ENCODE measurements at regions not wholly inside any gene's neighbourhood (a gene's known extent, or its start where the extent isn't known, plus 50 kb on each side); places are given as distances from the start of the nearest gene placed in this dataset.

DNA sequence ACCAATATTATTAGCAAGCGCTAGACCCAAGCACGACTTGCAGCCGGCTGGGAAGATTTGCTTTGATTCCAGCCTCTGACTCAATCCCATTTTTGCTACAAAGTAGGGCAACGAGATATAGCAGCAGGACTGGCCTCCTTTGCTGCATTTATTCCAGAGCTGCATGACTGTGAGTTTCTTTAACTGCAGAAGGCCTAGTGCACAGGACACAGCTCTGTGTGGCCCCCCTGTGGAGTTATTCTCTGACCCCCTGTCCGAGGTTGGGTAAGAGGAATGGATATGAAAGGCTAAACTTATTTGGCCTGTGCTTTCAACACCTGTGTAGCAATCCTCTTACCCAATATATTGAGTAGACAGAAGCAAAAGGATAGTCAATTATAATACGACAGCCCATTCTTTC, 133.3 kb upstream of the SPTLC3 start:
- Histone ChIP-seq H3K4me1 (ENCODE audit: control insufficient read depth, insufficient read depth, low read length) (no peaks in the 10 kb centered on the region), H3K9me3 (ENCODE audit: control insufficient read depth, insufficient read depth, low read depth, low read length) (no peaks in the 10 kb centered on the region), H3K36me3 (ENCODE audit: control insufficient read depth in 2 of 2, insufficient read depth in 1 of 2, low read length in 2 of 2) (no peaks in the 10 kb centered on the region), H3K4me3 (ENCODE audit: low read depth, low read length) (no peak overlapping the region), H3K27ac (ENCODE audit: extremely low read depth, low read depth, low read length) (no peak overlapping the region)
- TF ChIP-seq, protein P1, sequence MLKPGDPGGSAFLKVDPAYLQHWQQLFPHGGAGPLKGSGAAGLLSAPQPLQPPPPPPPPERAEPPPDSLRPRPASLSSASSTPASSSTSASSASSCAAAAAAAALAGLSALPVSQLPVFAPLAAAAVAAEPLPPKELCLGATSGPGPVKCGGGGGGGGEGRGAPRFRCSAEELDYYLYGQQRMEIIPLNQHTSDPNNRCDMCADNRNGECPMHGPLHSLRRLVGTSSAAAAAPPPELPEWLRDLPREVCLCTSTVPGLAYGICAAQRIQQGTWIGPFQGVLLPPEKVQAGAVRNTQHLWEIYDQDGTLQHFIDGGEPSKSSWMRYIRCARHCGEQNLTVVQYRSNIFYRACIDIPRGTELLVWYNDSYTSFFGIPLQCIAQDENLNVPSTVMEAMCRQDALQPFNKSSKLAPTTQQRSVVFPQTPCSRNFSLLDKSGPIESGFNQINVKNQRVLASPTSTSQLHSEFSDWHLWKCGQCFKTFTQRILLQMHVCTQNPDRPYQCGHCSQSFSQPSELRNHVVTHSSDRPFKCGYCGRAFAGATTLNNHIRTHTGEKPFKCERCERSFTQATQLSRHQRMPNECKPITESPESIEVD (tag by site-specific recombination; IDR thresholded peaks at IDR 0.05), result no peak
- TF ChIP-seq ZSCAN23 (tag by site-specific recombination; IDR thresholded peaks at IDR 0.05) (no peak), ZNF302 (tag by site-specific recombination; IDR thresholded peaks at IDR 0.05; ENCODE audit: low read depth) (no peak)
- ChIA-PET POLR2A (no interaction called here), CTCF (interaction anchor here (0.5 to 0.7 kb wide), 2 partner anchors 945 to 1216 kb away, joined by 4 to 5 read pairs; no protein-coding TSS in a partner anchor)

DNA sequence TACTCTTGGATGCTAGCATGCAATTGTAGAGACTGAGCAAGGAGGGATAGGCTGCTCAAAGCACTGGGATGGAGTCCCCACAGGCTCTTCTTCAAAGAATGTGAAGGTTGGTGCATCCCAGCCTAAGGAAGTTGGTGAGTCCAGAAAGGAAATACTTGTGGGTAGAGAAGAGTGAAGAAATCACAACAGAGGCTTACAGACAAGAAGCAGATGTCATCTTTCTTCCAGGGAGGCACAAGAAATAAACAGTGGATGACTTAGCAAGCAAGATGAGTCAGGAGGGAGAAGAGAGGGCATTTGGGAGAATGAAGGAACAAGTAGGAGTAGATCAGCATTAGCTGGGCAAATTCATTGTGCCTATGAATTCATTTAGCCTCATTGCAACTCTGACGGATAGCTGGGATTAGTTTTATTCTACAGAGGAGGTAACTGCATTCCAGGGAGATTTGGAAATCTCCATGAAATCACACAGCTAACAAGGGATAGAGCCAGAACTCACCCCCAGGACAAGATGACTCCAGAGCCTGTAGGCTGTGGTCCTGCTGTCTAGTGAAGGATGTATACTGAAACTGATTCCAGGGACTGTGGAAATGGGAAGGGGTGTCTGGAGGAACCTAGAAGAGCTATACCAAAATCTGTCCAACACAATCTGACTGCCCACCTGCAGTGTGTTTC, 125.8 kb upstream of the SPTLC3 start:
- POLR2A ChIA-PET, result no interaction called here
- Histone ChIP-seq H3K4me1 (ENCODE audit: control insufficient read depth, insufficient read depth, low read length) (no peaks in the 10 kb centered on the region), H3K9me3 (ENCODE audit: control insufficient read depth, insufficient read depth, low read depth, low read length) (no peaks in the 10 kb centered on the region), H3K36me3 (ENCODE audit: control insufficient read depth in 2 of 2, insufficient read depth in 1 of 2, low read length in 2 of 2) (no peaks in the 10 kb centered on the region), H3K27ac (ENCODE audit: extremely low read depth, low read depth, low read length) (no peak overlapping the region), H3K4me3 (ENCODE audit: low read depth, low read length) (no peak overlapping the region)
- CTCF ChIA-PET, result no interaction called here
- TF ChIP-seq ZNF585B (tag by site-specific recombination; IDR thresholded peaks at IDR 0.05) (no peak), ZNF629 (tag by site-specific recombination; IDR thresholded peaks at IDR 0.05) (no peak)
- TF ChIP-seq, protein P2, sequence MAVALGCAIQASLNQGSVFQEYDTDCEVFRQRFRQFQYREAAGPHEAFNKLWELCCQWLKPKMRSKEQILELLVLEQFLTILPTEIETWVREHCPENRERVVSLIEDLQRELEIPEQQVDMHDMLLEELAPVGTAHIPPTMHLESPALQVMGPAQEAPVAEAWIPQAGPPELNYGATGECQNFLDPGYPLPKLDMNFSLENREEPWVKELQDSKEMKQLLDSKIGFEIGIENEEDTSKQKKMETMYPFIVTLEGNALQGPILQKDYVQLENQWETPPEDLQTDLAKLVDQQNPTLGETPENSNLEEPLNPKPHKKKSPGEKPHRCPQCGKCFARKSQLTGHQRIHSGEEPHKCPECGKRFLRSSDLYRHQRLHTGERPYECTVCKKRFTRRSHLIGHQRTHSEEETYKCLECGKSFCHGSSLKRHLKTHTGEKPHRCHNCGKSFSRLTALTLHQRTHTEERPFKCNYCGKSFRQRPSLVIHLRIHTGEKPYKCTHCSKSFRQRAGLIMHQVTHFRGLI (tag by site-specific recombination; IDR thresholded peaks at IDR 0.05), result no peak

DNA sequence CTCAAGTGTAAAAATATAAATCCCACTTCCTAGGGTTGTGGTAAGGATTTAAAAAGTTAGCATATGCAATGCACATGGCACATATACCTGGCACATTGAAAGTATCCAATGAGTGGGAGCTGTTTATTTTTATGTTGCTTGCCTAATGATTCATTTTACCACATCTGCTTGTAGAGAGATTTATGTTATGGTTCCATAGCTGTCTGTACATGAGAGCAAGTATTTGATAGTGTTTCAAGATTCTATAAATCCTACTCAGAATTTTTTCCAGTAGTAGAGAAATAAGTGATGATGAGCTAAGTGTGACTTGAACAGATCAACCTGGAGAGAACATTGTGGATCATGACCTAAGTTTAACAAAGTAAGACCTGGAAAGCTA, 125.3 kb upstream of the SPTLC3 start:
- Histone ChIP-seq H3K4me1 (ENCODE audit: control insufficient read depth, insufficient read depth, low read length) (no peaks in the 10 kb centered on the region), H3K36me3 (ENCODE audit: control insufficient read depth in 2 of 2, insufficient read depth in 1 of 2, low read length in 2 of 2) (no peaks in the 10 kb centered on the region), H3K9me3 (ENCODE audit: control insufficient read depth, insufficient read depth, low read depth, low read length) (no peaks in the 10 kb centered on the region), H3K4me3 (ENCODE audit: low read depth, low read length) (no peak overlapping the region), H3K27ac (ENCODE audit: extremely low read depth, low read depth, low read length) (no peak overlapping the region)
- CTCF ChIA-PET, result no interaction called here
- POLR2A ChIA-PET, result no interaction called here
- TF ChIP-seq HOXD13 (CRISPR knock-in tag; IDR thresholded peaks at IDR 0.05; ENCODE audit: borderline replicate concordance) (no peak), ZNF155 (tag by site-specific recombination; IDR thresholded peaks at IDR 0.05) (no peak), ZNF324 (tag by site-specific recombination; IDR thresholded peaks at IDR 0.05) (no peak), ZNF274 (IDR thresholded peaks at IDR 0.05; ENCODE audit: low read length) (no peak), ZNF274 (tag by site-specific recombination; IDR thresholded peaks at IDR 0.05; ENCODE audit: borderline replicate concordance) (no peak), ZNF202 (tag by site-specific recombination; IDR thresholded peaks at IDR 0.05; ENCODE audit: borderline replicate concordance) (no peak), MYNN (tag by site-specific recombination; IDR thresholded peaks at IDR 0.05; ENCODE audit: borderline replicate concordance) (no peak), ZNF112 (tag by site-specific recombination; IDR thresholded peaks at IDR 0.05) (no peak), SCRT1 (tag by site-specific recombination; IDR thresholded peaks at IDR 0.05; ENCODE audit: borderline replicate concordance) (no peak), PRDM1 (tag by site-specific recombination; IDR thresholded peaks at IDR 0.05) (no peak), ZNF585B (tag by site-specific recombination; IDR thresholded peaks at IDR 0.05) (no peak)
- TF ChIP-seq, protein P3, sequence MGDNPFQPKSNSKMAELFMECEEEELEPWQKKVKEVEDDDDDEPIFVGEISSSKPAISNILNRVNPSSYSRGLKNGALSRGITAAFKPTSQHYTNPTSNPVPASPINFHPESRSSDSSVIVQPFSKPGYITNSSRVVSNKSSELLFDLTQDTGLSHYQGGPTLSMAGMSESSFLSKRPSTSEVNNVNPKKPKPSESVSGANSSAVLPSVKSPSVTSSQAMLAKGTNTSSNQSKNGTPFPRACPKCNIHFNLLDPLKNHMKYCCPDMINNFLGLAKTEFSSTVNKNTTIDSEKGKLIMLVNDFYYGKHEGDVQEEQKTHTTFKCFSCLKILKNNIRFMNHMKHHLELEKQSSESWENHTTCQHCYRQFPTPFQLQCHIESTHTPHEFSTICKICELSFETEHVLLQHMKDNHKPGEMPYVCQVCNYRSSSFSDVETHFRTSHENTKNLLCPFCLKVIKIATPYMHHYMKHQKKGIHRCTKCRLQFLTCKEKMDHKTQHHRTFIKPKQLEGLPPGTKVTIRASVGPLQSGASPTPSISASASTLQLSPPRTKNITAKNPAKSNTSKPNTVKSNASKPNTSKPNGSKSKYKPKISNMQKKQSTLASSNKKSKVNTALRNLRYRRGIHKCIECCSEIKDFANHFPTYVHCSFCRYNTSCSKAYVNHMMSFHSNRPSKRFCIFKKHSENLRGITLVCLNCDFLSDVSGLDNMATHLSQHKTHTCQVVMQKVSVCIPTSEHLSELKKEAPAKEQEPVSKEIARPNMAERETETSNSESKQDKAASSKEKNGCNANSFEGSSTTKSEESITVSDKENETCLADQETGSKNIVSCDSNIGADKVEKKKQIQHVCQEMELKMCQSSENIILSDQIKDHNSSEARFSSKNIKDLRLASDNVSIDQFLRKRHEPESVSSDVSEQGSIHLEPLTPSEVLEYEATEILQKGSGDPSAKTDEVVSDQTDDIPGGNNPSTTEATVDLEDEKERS (tag by site-specific recombination; IDR thresholded peaks at IDR 0.05), result no peak
- TF ChIP-seq, protein P4, sequence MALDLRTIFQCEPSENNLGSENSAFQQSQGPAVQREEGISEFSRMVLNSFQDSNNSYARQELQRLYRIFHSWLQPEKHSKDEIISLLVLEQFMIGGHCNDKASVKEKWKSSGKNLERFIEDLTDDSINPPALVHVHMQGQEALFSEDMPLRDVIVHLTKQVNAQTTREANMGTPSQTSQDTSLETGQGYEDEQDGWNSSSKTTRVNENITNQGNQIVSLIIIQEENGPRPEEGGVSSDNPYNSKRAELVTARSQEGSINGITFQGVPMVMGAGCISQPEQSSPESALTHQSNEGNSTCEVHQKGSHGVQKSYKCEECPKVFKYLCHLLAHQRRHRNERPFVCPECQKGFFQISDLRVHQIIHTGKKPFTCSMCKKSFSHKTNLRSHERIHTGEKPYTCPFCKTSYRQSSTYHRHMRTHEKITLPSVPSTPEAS (tag by site-specific recombination; IDR thresholded peaks at IDR 0.05), result no peak
